ACC112 (cell line): ENCODE measurements at regions not wholly inside any gene's neighbourhood (a gene's known extent, or its start where the extent isn't known, plus 50 kb on each side); places are given as distances from the start of the nearest gene placed in this dataset.

Source experiments
- H2AFZ ChIP-seq: fragments of 200-600 bp; sonication (generic); one replicate; pipeline ENCODE4 v1.6.0; 2017; ENCODE audit warnings: antibody characterized with exemption, low read length; ENCODE audit not compliant: unreplicated experiment
- H3K27ac ChIP-seq: fragments of 200-600 bp; sonication (generic); 2 replicates; pipeline ENCODE4 v1.5.1; 2014; ENCODE audit warnings: low read depth, mild to moderate bottlenecking, antibody characterized with exemption, low read length, moderate library complexity
- H3K27me3 ChIP-seq: fragments of 200-600 bp; sonication (generic); 2 replicates; pipeline ENCODE4 v1.6.1; 2014; ENCODE audit warnings: mild to moderate bottlenecking, antibody characterized with exemption, low read length, moderate library complexity, mixed read lengths; ENCODE audit not compliant: insufficient read depth
- H3K36me3 ChIP-seq: fragments of 200-600 bp; sonication (generic); 2 replicates; pipeline ENCODE4 v1.6.1; 2016; ENCODE audit warnings: mild to moderate bottlenecking, antibody characterized with exemption, low read length, moderate library complexity, mixed read lengths; ENCODE audit not compliant: insufficient read depth
- H3K4me1 ChIP-seq: fragments of 200-600 bp; sonication (generic); one replicate; pipeline ENCODE4 v1.6.1; 2016; ENCODE audit warnings: low read length, mixed read lengths; ENCODE audit not compliant: insufficient read depth, unreplicated experiment, control insufficient read depth
- H3K4me3 ChIP-seq: fragments of 200-600 bp; sonication (generic); 2 replicates; pipeline ENCODE4 v1.5.1; 2014; ENCODE audit warnings: mild to moderate bottlenecking, low read depth, low read length
- H3K79me2 ChIP-seq: fragments of 200-600 bp; sonication (generic); one replicate; pipeline ENCODE4 v1.6.0; 2016; ENCODE audit warnings: low read length; ENCODE audit not compliant: control insufficient read depth, unreplicated experiment, insufficient read depth

DNA sequence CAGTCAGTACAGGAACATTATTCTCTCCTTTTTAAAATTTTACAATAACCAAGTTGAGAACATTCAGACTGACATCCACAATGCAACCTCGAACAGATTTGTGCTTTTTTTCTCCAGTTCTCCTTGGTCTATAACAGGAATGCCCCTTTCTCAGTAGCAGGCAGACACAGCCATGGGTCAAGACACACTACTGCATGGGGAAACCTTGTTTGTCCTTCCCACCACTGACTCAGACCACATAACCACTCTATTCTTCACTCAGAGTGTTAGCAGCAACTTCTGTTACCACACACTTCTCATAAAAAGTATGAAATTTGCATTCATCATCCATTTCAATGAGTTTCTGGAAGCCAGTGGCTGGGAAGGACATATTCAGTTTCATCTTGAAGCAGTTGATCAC is 421.7 kb downstream of the ADRA2A start:
- Histone ChIP-seq H3K4me3 (no peak overlapping the region), H3K27ac (no peak overlapping the region), H3K36me3 (no peaks in the 10 kb centered on the region), H3K79me2 (no peaks in the 10 kb centered on the region), H2AFZ (no peak overlapping the region), H3K27me3 (no peaks in the 10 kb centered on the region), H3K4me1 (no peaks in the 10 kb centered on the region)

DNA sequence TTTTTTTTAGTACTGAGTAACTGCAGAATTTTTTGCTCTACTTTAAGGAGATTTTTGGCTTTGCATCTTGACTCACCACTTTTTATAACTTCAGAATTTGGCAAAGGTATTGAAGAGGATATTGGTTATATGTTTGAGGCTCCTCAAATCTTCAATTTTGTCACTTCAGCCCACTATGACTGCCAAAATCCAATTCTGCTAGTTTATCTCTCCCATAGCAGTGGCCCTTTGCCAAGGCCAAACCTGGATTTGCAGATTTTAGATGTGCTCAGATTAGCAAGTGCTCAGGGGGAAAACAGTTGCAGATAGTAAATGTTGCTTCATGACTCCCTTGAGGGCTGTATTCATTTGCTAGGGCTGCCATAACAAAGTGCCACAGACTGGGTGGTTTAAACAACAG is 427.5 kb downstream of the ADRA2A start:
- Histone ChIP-seq H3K27me3 (no peaks in the 10 kb centered on the region), H3K4me1 (no peaks in the 10 kb centered on the region), H2AFZ (no peak overlapping the region), H3K4me3 (no peak overlapping the region), H3K36me3 (no peaks in the 10 kb centered on the region), H3K79me2 (no peaks in the 10 kb centered on the region), H3K27ac (no peak overlapping the region)

DNA sequence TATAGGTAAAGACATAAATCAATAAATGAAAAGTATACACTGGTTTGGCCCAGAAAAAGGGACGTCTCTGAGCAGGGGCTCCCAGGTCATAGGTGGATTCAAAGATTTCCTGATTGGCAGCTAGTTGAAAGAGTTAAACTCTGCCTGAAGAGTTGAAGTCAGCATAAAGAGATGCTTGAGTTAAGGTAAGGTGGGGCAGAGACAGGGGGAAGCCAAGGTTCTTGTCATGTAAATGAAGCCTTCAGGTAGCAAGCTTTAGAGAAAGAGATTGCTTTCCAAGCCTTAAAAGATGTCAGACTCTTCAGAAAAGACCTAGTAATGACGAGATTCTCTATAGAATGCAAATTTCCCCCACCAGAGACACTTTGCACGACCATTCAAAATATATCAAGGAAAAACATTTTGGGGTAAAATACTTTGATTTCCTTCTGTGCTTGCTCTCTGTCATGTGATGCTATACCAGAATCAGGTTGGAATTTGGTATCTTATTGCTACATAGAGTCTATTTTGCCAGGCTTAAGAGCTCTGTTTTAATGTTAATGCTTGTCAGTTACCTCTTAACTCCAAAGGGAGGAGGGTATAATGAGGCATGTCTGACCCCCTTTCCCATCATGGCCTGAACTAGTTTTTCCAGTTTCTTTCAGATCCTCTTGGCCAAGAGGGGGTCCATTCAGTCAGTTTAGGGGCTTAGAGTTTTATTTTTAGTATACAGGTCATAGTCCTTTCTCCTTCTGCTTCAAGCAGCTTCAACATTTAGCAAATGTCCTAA is 429.6 kb downstream of the ADRA2A start:
- H3K36me3 ChIP-seq, result no peaks in the 10 kb centered on the region
- no peaks in the 10 kb centered on the region for H3K27me3 ChIP-seq
- no peaks in the 10 kb centered on the region for H3K4me1 ChIP-seq
- H3K4me3 ChIP-seq, result no peak overlapping the region
- H2AFZ ChIP-seq, result no peak overlapping the region
- no peak overlapping the region for H3K27ac ChIP-seq
- no peaks in the 10 kb centered on the region for H3K79me2 ChIP-seq

DNA sequence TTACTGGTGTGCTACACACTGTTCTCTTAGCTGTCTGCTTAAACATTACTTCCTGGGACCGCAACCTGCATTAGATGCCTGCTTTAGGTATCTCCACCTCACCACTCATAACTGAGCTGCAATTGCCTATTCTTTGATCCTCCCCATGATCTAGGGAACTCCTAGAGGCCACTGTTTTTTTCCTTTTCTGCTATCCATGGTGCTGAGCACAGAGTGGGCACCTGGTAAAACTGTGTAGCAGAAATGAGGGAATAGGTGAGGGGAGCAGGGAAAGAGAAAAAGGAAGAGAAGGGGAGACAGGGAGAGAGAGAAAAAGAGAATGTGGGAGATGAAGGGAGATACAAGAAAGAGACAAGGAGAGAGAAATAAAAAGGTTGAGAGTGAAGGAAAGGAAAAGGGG is 434.9 kb downstream of the ADRA2A start:
- Histone ChIP-seq H3K36me3 (no peaks in the 10 kb centered on the region), H3K4me1 (no peaks in the 10 kb centered on the region), H3K4me3 (no peak overlapping the region), H3K79me2 (no peaks in the 10 kb centered on the region), H2AFZ (no peak overlapping the region), H3K27me3 (no peaks in the 10 kb centered on the region), H3K27ac (no peak overlapping the region)

DNA sequence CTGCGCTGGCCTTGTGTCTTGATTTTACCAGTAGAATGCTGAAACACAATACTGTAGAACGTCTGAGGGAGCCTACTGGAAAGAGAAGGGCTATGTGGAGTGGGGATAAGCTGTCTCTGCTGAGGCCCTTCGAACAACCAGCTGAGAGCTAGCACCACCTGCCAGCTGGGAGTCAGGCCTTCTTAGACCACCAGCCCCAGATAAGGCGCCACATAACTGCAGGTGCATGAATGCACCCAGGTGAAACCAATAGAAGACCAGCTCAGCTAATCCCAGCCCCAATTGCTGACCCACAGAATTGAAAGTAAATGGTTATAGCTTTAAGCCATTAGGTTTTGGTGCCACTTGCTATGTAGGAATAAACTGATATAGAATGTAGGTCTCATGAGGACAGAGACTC is 438.4 kb downstream of the ADRA2A start:
- no peak overlapping the region for H3K27ac ChIP-seq

DNA sequence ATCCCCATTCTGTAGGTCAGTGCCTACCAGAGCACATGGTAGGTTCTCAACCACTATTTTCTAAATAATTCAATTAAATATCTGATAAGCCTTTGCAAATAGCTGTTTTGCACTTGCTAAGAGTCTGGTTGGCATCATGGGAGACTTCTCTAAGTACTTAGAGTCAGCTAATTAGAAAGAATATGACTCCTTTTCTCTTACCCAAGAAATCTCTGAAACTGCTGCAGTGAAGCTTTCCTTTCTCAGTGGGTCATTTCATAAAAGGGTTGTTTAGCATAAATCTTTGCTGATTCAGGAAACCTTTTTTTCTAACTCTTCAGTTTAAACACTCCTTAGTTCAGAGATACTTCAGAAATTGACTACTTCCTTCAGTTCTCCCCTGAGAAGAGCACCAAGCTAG is 438.9 kb downstream of the ADRA2A start:
- H3K79me2 ChIP-seq, result no peaks in the 10 kb centered on the region
- no peaks in the 10 kb centered on the region for H3K27me3 ChIP-seq
- no peak overlapping the region for H3K4me3 ChIP-seq
- no peaks in the 10 kb centered on the region for H3K4me1 ChIP-seq
- no peak overlapping the region for H2AFZ ChIP-seq
- H3K27ac ChIP-seq, result no peak overlapping the region
- no peaks in the 10 kb centered on the region for H3K36me3 ChIP-seq

More for the DNA sequence above, 438.4 kb downstream of the ADRA2A start:
- Histone ChIP-seq H3K79me2 (no peaks in the 10 kb centered on the region), H2AFZ (no peak overlapping the region), H3K27me3 (no peaks in the 10 kb centered on the region), H3K4me1 (no peaks in the 10 kb centered on the region), H3K4me3 (no peak overlapping the region), H3K36me3 (no peaks in the 10 kb centered on the region)

DNA sequence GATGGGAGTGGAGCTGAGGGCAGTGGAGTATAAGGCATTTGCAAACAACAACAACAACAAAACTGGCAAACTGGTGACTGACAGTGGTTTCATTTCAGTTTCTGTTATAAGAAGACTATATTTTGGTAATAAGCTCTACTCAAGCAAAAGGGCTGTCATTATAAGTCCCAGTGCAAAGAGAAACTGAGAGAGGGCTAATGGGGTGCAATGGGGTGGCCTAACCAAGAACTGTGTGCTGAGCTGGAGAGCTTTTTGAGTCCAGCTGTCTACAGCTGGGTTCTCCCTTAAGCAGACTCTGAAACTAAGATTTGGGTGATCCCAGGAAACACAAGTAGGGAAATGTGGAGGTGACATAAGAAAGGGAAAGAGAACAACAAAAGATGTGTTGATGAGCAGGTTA is 439.3 kb downstream of the ADRA2A start:
- Histone ChIP-seq H3K36me3 (no peaks in the 10 kb centered on the region), H2AFZ (no peak overlapping the region), H3K27ac (no peak overlapping the region), H3K4me3 (no peak overlapping the region), H3K4me1 (no peaks in the 10 kb centered on the region), H3K79me2 (no peaks in the 10 kb centered on the region), H3K27me3 (no peaks in the 10 kb centered on the region)

DNA sequence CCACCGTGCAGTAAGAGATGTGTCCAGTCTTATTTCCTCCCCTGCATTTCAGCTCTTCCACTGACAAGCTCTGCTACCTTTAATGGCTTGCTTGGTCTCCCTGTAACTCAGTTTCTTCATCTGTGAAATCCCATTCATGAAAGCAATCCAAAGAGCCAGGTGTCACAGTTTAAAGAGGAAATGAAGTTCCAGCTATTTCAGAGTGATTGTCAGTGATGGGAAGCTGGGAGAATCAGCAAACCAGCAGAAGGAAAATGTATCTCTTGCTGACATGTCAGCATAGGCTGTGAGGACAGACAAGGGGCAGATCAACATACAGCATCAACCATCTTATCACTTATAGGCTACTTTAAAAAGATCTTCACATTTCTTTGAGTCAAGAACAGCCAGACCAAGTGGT is 445.3 kb downstream of the ADRA2A start:
- Histone ChIP-seq H3K4me1 (no peaks in the 10 kb centered on the region), H3K27ac (no peak overlapping the region), H2AFZ (no peak overlapping the region), H3K36me3 (no peaks in the 10 kb centered on the region), H3K79me2 (no peaks in the 10 kb centered on the region), H3K4me3 (no peak overlapping the region), H3K27me3 (no peaks in the 10 kb centered on the region)

DNA sequence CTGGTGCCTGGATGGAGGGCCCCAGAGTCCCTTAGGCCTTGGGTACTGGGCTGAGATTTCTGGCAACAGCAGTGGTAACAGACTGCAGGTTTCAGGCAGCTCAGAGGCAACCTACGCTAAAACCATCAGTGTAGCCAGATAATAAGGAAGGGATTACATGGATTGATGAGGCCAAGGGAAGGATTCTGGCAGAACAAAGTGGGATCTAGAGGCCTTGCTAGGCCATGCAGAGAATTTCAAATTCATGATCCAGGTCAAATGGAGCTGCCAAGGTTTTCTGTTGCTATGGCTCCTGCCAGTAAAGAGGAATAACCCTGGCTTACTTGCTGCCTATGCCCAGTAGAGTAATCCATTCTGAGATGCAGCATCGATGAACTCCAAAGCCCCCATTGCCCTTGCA is 445.7 kb downstream of the ADRA2A start:
- Histone ChIP-seq H3K27ac (no peak overlapping the region), H2AFZ (no peak overlapping the region), H3K27me3 (no peaks in the 10 kb centered on the region), H3K36me3 (no peaks in the 10 kb centered on the region), H3K4me3 (no peak overlapping the region), H3K79me2 (no peaks in the 10 kb centered on the region), H3K4me1 (no peaks in the 10 kb centered on the region)

DNA sequence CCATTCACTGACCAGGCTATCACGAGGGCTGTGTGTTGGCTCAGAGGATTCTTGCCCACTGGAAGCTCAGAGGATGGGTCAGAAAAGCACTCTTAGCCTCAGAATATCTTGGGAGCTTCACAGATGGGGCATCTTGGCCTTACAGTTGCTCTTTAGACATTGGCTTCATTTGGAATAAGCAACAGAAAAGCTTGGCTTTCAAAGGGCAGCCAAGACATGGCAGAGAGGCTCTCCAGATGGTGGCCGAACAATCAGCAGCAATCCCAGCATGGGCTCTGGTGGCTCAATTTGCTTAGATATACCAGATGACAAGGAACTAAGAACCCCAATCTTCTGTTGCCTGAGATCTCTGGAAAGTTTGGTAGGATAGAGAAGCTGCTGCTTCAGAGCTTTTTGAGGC is 446.2 kb downstream of the ADRA2A start:
- Histone ChIP-seq H3K4me1 (no peaks in the 10 kb centered on the region), H3K4me3 (no peak overlapping the region), H3K27ac (no peak overlapping the region)

DNA sequence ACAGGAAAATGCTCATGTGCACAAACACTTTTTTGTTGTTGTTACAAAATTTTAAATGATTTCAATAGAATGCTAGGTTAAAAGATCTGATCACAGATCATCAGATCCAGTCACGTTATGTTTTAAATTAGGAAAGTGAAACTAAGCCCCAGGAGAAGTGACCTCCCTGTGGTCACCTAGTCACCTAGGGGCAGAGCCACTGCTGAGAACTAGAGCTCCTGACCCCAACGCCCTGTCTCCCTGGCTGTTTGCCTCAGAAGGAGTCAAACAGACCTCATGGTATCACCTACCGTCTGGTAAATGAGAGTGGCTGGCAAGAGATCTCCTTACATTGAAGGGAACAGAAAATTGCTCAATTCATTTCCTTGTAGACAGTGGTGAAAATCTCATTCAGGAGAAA is 447.3 kb downstream of the ADRA2A start:
- Histone ChIP-seq H3K4me3 (no peak overlapping the region), H3K79me2 (no peaks in the 10 kb centered on the region), H3K27ac (no peak overlapping the region), H3K36me3 (no peaks in the 10 kb centered on the region), H2AFZ (no peak overlapping the region), H3K4me1 (no peaks in the 10 kb centered on the region), H3K27me3 (no peaks in the 10 kb centered on the region)

More for the DNA sequence above, 446.2 kb downstream of the ADRA2A start:
- no peaks in the 10 kb centered on the region for H3K36me3 ChIP-seq
- no peaks in the 10 kb centered on the region for H3K27me3 ChIP-seq
- no peak overlapping the region for H2AFZ ChIP-seq
- H3K79me2 ChIP-seq, result no peaks in the 10 kb centered on the region
